H1 (cell line): ENCODE measurements at regions not wholly inside any gene's neighbourhood (a gene's known extent, or its start where the extent isn't known, plus 50 kb on each side); places are given as distances from the start of the nearest gene placed in this dataset.

Experiments used
- CHD1 ChIP-seq: IDR thresholded peaks from 2 replicates; pipeline ENCODE4 v1.6.1; 2012; ENCODE audit warnings: low read depth, low read length, improper control_type of control experiment
- CTCF ChIP-seq, 3 experiments: IDR thresholded peaks; 1 replicate in 2 of 3; 2 replicates in 1 of 3; pipeline versions ENCODE4 v1.5.1 to v1.6.1; 2011; ENCODE audit warnings: low read length in 3 of 3, mild to moderate bottlenecking in 3 of 3, inconsistent platforms in 2 of 3, low read depth in 1 of 3, moderate library complexity in 1 of 3; ENCODE audit not compliant: insufficient read depth in 1 of 3; ENCODE audit errors: control extremely low read depth in 1 of 3
- NANOG ChIP-seq: IDR thresholded peaks from 2 replicates; pipeline ENCODE4 v1.6.1; 2011; ENCODE audit warnings: low read length, low read depth, mild to moderate bottlenecking, inconsistent platforms; ENCODE audit not compliant: insufficient read depth, poor library complexity, severe bottlenecking
- RNF2 ChIP-seq: fragments of 200-900, 300-1000 bp; sonication (generic); IDR thresholded peaks from 2 replicates; pipeline ENCODE4 v1.7.1; 2016; ENCODE audit warnings: borderline replicate concordance, low read depth, mild to moderate bottlenecking, antibody characterized with exemption, low read length; ENCODE audit not compliant: poor library complexity, severe bottlenecking; ENCODE audit errors: missing control alignments
- RXRA ChIP-seq: IDR thresholded peaks from 2 replicates; pipeline ENCODE4 v1.6.1; 2011; ENCODE audit warnings: low read depth, mild to moderate bottlenecking, low read length, moderate library complexity; ENCODE audit not compliant: insufficient read depth
- SP1 ChIP-seq: IDR thresholded peaks from 2 replicates; pipeline ENCODE4 v1.6.1; 2011; ENCODE audit warnings: low read depth, low read length
- TBP ChIP-seq: IDR thresholded peaks from 2 replicates; pipeline ENCODE4 v1.6.1; 2011; ENCODE audit warnings: low read depth, low read length, improper control_type of control experiment

- TF ChIP-seq RNF2 (no peak), CTCF (IDR thresholded peaks at IDR 0.05; ENCODE audit: control extremely low read depth in 1 of 3, insufficient read depth in 1 of 3, low read depth in 1 of 3, low read length in 3 of 3) (peak in 1 of 3 experiments; percentile 21; a peak in 1 of 4 replicates), RXRA (no peak), TBP (no peak), NANOG (no peak), SP1 (no peak), CHD1 (no peak)
These were observed 71.7 kb upstream of the CFAP20DC start (continued) for GRCh38 chr3:59121346-59122144.
